Mucosa of gallbladder (tissue), 1 donor: ENCODE measurements at regions not wholly inside any gene's neighbourhood (a gene's known extent, or its start where the extent isn't known, plus 50 kb on each side); places are given as distances from the start of the nearest gene placed in this dataset.
"Not testable (repeated sequence)": the region's sequence is repeated elsewhere in the genome, so short reads cannot be mapped to it uniquely, and the experiment has no call there.

Experiments
- DNase-seq: peaks from one replicate; pipeline ENCODE4 v3.0.0-alpha.2; 2020; ENCODE audit warnings: low spot score
- donor health status: DM: no; HTN: no; CAD: no.

DNA sequence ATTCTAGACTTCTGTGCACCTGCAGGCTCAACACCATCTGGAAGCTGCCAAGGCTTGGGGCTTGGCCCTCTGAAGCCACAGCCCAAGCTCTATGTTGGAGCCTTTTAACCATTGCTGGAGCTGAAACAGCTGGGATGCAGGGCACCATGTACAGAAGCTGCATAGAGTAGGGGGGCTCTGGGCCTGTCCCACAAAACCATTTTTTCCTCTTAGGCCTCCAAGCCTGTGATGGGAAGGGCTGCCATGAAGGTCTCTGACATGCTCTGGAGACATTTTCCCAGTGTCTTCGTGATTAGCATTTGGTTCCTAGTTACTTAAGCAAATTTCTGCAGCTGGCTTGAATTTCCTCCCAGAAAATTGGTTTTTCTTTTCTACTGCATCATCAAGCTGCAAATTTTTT lies 999.3 kb upstream of the GRIA3 start:
- DNase-seq, result no peak

- no peak for DNase-seq
These were observed 996.9 kb upstream of the GRIA3 start for GRCh38 chrX:122187069-122187713.

- DNase-seq, result no peak
These were observed 995.3 kb upstream of the GRIA3 start for GRCh38 chrX:122188751-122189150.

DNA sequence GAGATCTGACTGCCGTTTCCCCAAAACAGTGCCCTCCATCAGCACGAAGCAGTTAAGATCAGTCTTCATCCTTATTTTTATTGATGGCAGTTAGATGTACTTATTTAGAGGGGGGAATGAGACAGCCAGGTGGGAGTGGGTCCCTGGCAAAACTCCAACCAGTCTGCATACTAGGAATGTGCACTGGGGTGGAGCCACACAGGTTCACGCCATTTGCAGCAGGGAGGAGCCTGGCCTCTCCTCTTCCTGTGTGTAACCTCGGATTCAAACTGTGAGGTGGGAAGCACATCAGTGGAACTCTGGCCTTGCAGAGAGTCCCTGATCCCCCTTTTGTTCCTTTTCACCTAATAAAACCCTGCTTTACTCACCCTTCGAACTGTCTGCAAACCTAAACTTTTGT lies 987.7 kb upstream of the GRIA3 start:
- DNase-seq, result no peak

DNA sequence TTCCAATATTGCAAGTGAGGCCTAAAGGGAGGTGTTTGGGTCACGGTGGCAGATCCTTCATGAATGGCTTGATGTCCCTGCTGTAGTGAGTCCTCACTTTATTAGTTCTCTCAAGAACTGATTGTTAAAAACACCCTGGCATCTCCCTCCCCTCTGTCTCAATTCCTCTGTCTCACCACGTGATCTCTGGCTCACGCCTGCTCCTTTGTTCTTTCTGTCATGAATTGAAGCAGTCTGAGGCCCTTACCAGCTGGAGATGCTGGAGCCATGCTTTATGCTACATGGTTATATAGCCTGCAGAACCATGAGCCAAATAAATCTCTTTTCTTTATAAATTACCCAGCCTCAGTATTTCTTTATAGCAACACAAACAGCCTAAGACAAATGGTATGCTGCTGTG lies 980.7 kb upstream of the GRIA3 start:
- DNase-seq, result no peak

GRCh38 chrX:122218666-122219065 lies 965.4 kb upstream of the GRIA3 start:
- no peak for DNase-seq

DNA sequence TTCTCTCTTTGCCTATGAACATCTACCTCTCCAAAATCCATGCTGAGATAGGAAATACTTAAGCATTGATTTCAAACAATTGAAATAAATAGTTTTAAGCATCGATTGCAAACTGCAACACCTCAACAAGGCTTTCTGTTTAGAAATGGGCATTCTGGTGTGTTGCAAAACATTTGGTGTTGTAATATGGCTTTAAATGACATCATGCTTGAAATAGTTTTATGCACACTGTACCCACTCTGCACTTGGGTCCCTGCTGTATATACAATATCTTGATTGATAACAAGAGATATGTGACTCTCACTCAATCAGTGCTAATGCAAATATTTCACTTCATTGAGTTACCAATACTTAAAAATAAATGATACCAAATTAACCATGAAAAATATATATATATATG lies 964.9 kb upstream of the GRIA3 start:
- DNase-seq, result no peak

GRCh38 chrX:122219735-122220134 lies 964.3 kb upstream of the GRIA3 start:
- no peak for DNase-seq

DNA sequence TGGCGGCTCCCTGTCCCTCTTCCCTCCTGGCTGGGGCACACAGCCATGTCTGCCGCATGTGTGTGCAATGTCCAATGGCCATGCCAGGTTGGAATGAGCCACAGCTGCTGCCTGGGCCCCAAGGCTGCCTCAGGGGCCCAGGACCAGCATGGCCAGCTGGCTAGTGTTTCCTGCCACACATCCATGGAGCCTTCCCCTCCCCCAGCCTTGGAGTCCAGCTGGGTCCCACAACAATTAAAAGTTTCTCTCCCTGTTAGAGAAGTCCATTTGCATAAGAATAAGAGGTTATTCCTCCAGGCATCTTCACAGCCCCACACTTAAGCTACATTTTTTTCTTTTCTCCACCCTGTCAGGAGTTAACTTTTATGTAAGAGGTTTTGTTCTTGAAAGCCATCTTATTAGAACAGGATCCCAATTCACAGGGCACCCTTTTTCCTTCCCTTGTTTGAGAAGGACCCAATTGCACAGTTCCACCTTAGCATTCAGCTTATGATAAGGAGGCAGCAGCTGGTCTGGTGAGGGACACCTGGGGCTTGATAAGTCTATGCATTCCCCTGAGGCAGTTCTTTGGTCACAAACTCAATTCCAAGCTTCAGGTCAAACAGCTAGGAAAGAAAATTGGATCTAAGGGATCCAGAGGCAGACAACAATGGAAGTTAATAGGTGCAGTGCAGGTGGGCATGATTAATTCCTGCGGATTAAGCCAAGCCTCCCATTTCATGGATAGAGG lies 963.3 kb upstream of the GRIA3 start:
- no peak for DNase-seq

- DNase-seq, result not testable (repeated sequence)
These were observed 962.3 kb upstream of the GRIA3 start for GRCh38 chrX:122221810-122222209.

DNA sequence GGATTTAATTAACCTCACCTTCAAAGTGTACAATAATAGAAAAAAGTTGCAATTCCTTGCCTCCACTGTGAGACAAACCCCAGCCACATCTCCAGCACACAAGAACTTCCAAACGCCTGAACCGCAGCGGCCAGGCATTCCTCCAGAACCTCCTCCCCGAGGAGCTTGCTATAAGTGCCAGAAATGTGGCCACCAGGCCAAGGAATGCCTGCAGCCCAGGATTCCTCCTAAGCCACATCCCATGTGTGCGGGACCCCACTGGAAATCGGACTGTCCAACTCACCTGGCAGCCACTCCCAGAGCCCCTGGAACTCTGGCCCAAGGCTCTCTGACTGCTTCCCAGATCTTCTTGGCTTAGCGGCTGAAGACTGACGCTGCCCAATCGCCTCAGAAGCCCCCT lies 959.9 kb upstream of the GRIA3 start:
- not testable (repeated sequence) for DNase-seq

- no peak for DNase-seq
These were observed 945.3 kb upstream of the GRIA3 start for GRCh38 chrX:122238801-122239200.

- no peak for DNase-seq
These were observed 942.1 kb upstream of the GRIA3 start for GRCh38 chrX:122241959-122242358.

GRCh38 chrX:122244080-122244479 lies 940.0 kb upstream of the GRIA3 start:
- no peak for DNase-seq

DNA sequence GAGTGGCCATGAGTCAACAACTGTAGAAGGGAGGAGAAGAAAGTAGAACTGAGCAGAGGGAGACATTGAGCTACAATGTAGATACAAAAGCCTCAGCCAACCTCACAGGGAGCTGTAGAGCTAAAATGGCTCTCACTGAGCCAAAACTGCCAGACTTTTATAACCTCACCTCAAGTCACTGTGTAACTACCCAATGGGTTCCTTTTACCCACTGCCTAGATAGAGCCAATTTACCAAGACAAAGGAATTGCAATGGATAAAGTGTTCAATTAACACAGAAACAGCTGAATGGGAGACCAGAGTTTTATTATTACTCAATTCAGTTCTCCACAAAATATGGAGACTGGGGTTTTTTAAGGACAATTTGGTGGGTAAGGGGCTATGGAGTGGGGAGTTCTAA lies 938.9 kb upstream of the GRIA3 start:
- DNase-seq, result no peak

DNA sequence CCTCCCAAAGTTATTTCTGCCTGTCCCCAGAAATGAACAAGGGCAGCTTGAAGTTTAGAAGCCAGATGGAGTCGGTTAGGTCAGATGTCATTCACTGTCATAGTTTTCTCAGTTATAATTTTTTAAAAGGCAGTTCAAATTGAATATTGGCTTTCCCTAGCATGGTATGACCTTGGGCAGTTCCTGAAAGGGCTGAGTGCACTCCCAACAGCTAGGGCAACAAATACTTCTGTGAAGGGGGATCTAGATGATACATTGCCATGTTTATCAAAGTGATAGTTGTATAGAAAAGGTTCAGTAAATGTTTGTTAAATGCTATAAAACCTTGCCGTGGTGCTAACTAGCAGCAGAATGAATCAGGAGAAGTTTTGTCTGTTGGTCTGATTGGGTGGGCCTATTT lies 938.1 kb upstream of the GRIA3 start:
- no peak for DNase-seq

GRCh38 chrX:122246937-122247336 lies 937.1 kb upstream of the GRIA3 start:
- DNase-seq, result no peak

DNA sequence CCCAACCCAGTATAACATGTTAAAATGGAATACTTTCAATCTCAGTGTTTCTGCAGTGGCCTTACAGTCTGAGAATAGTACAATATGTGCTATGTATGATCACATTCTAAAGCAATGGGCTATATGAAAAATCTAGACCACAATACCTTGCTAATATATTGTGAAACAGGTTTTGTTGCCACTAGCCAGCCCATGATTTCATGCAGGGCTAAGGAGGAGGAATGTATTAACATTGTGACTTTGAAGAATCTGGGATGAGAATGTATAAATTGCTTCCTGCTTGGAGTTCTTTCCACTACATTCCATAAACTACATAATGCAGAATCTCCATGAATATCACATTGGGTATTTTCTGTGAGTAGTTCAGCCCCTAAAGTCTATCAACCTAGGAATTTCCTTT lies 935.4 kb upstream of the GRIA3 start:
- no peak for DNase-seq

GRCh38 chrX:122252454-122252853 lies 931.6 kb upstream of the GRIA3 start:
- DNase-seq, result no peak

DNA sequence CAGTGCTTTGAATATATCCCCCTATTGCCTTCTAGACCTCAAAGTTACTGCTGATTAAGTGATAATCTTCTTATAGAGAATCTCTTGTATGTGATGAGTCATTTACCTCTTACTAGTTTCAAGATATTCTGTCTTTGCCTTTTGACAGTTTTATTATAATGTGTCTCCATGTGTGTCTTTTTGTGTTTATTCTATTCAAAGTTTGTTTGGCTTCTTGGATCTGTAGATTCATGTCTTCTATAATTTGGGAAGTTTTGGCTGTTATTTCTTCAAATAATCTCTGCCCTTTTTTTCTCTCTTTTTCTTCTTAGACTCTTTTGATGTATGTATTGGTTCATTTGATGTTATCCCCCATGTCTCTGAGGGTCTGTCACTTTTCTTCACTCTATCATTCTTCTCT lies 915.7 kb upstream of the GRIA3 start:
- no peak for DNase-seq

GRCh38 chrX:122269243-122269781 lies 914.8 kb upstream of the GRIA3 start:
- DNase-seq, result no peak

DNA sequence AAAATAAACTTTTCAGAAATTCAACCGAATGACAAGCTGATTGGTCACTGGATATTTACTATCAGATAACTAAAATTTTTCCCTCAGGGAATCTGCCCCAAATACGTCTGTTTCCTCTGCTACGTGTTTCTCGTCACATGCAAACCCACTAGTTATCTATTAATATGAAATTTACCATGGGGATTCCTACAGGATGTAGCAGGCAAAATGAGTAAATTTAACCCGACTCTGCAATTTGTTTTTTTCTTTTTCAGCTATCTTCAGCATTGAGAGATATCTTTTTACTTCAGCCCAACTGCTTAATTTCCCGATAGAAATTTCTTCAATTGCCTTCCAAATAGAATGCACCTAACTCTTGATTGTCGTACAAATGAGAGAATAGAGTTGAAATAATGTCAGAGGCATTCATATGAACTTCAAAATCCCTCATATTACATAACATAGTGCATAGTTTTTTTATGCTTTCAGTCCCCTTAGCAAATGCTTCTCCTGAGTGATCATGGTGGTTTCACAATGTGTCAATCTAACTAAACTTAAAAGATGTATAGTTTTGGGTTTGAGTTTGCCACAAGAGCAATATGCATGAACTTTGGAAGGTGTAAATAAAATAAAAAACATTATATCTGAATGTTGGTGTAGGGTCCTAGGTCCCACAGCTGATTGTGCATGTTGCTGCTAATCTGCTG lies 913.1 kb upstream of the GRIA3 start:
- no peak for DNase-seq

GRCh38 chrX:122272011-122272410 lies 912.1 kb upstream of the GRIA3 start:
- DNase-seq, result no peak
